ENCODE measurements at regions not wholly inside any gene's neighbourhood (a gene's known extent, or its start where the extent isn't known, plus 50 kb on each side); places are given as distances from the start of the nearest gene placed in this dataset.

- no peaks in the 10 kb centered on the region for H3K36me3 ChIP-seq
- no peaks in the 10 kb centered on the region for H4K20me1 ChIP-seq (ENCODE audit: low read depth)
- no peak overlapping the region for H2AFZ ChIP-seq (replicated peaks)
- no peak overlapping the region for H3K9ac ChIP-seq
- H3K4me2 ChIP-seq: no peak overlapping the region
- TF ChIP-seq CTCF (IDR thresholded peaks at IDR 0.05) (no peak), EZH2 (IDR thresholded peaks at IDR 0.05) (no peak)
- Mint-ChIP-seq H3K27me3 (ENCODE audit: insufficient read depth, low read depth) (no peaks in the 10 kb centered on the region), H3K36me3 (no peaks in the 10 kb centered on the region), H3K27ac (no peak overlapping the region), H3K9me3 (no peaks in the 10 kb centered on the region), H3K4me1 (peaks cover 8% of the 10 kb centered on the region), H3K4me3 (no peak overlapping the region)
- H3K4me1 ChIP-seq: no peaks in the 10 kb centered on the region
- H3F3A ChIP-seq (ENCODE audit: low read depth): no peaks in the 10 kb centered on the region
- no peak overlapping the region for H3K27ac ChIP-seq
- no peaks in the 10 kb centered on the region for H3K9me3 ChIP-seq (ENCODE audit: low read depth)
- H3K79me2 ChIP-seq (ENCODE audit: low read depth): no peaks in the 10 kb centered on the region
- H3K27me3 ChIP-seq: no peaks in the 10 kb centered on the region
- no peak overlapping the region for H3K4me3 ChIP-seq
- DNase-seq (ENCODE audit: low spot score): no peak
Measured at GRCh38 chr1:194919146-194919545, 1689.1 kb downstream of the KCNT2 start.

DNA sequence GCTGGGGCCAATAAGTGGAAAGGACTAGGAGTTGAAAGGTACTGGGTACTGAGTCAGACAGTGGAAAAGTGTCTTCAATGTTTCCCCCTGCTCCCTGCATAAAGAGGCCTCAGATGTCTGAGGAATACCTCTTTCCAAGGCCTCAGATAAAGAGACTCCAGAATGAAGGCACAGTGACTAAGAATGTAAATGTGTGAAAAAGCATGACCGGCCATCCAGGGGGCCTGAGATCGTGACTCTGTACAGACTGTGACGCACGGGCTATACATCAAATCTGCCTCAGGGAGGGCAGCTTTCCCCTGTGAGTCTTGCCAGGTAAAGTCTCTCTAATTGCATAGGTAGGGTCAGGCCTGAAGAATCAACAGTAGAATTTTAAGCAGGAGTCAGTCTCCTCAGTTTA lies 1690.5 kb downstream of the KCNT2 start:
- H3K27ac ChIP-seq: no peak overlapping the region
- no peaks in the 10 kb centered on the region for H3K9me3 Mint-ChIP-seq

GRCh38 chr1:194908643-194909042 lies 1699.6 kb downstream of the KCNT2 start:
- Histone ChIP-seq H3K9ac (no peak overlapping the region), H3K79me2 (ENCODE audit: low read depth) (no peaks in the 10 kb centered on the region), H3K27me3 (no peaks in the 10 kb centered on the region), H3K9me3 (ENCODE audit: low read depth) (no peaks in the 10 kb centered on the region), H3F3A (ENCODE audit: low read depth) (no peaks in the 10 kb centered on the region), H3K4me1 (no peaks in the 10 kb centered on the region), H2AFZ (replicated peaks) (no peak overlapping the region), H3K27ac (no peak overlapping the region), H3K36me3 (no peaks in the 10 kb centered on the region), H4K20me1 (ENCODE audit: low read depth) (no peaks in the 10 kb centered on the region), H3K4me2 (no peak overlapping the region), H3K4me3 (no peak overlapping the region)
- Mint-ChIP-seq H3K27ac (no peak overlapping the region), H3K9me3 (no peaks in the 10 kb centered on the region), H3K4me1 (no peaks in the 10 kb centered on the region), H3K36me3 (no peaks in the 10 kb centered on the region), H3K4me3 (no peak overlapping the region), H3K27me3 (ENCODE audit: insufficient read depth, low read depth) (no peaks in the 10 kb centered on the region)
- no peak for TF ChIP-seq CTCF (IDR thresholded peaks at IDR 0.05)
- no peak for TF ChIP-seq EZH2 (IDR thresholded peaks at IDR 0.05)
- no peak for TF ChIP-seq EZH2phosphoT487 (IDR thresholded peaks at IDR 0.05)
- no peak for DNase-seq (ENCODE audit: low spot score)

More for the DNA sequence above, 1690.5 kb downstream of the KCNT2 start:
- Histone ChIP-seq H3K4me2 (no peak overlapping the region), H3K4me3 (no peak overlapping the region), H3F3A (ENCODE audit: low read depth) (no peaks in the 10 kb centered on the region), H3K9me3 (ENCODE audit: low read depth) (no peaks in the 10 kb centered on the region), H3K4me1 (no peaks in the 10 kb centered on the region), H3K9ac (no peak overlapping the region), H2AFZ (replicated peaks) (no peak overlapping the region), H3K79me2 (ENCODE audit: low read depth) (no peaks in the 10 kb centered on the region), H3K27me3 (no peaks in the 10 kb centered on the region), H3K36me3 (no peaks in the 10 kb centered on the region), H4K20me1 (ENCODE audit: low read depth) (no peaks in the 10 kb centered on the region)
- Mint-ChIP-seq H3K27ac (no peak overlapping the region), H3K4me1 (peaks cover 8% of the 10 kb centered on the region), H3K4me3 (no peak overlapping the region), H3K36me3 (no peaks in the 10 kb centered on the region), H3K27me3 (ENCODE audit: insufficient read depth, low read depth) (no peaks in the 10 kb centered on the region)
- TF ChIP-seq EZH2phosphoT487 (IDR thresholded peaks at IDR 0.05): no peak
- TF ChIP-seq CTCF (IDR thresholded peaks at IDR 0.05): no peak
- no peak for TF ChIP-seq EZH2 (IDR thresholded peaks at IDR 0.05)
- DNase-seq (ENCODE audit: low spot score): no peak

- H3K4me1 ChIP-seq: no peaks in the 10 kb centered on the region
- no peak overlapping the region for H3K9ac ChIP-seq
- H3K4me3 ChIP-seq: no peak overlapping the region
- Mint-ChIP-seq H3K27me3 (ENCODE audit: insufficient read depth, low read depth) (no peaks in the 10 kb centered on the region), H3K36me3 (no peaks in the 10 kb centered on the region), H3K27ac (no peak overlapping the region), H3K4me3 (no peak overlapping the region), H3K4me1 (no peaks in the 10 kb centered on the region), H3K9me3 (no peaks in the 10 kb centered on the region)
- TF ChIP-seq EZH2phosphoT487 (IDR thresholded peaks at IDR 0.05) (no peak), CTCF (IDR thresholded peaks at IDR 0.05) (no peak), EZH2 (IDR thresholded peaks at IDR 0.05) (no peak)
- H3K9me3 ChIP-seq (ENCODE audit: low read depth): no peaks in the 10 kb centered on the region
- no peaks in the 10 kb centered on the region for H3K36me3 ChIP-seq
- no peaks in the 10 kb centered on the region for H3K27me3 ChIP-seq
- no peaks in the 10 kb centered on the region for H4K20me1 ChIP-seq (ENCODE audit: low read depth)
- no peak overlapping the region for H3K27ac ChIP-seq
- no peaks in the 10 kb centered on the region for H3K79me2 ChIP-seq (ENCODE audit: low read depth)
- no peaks in the 10 kb centered on the region for H3F3A ChIP-seq (ENCODE audit: low read depth)
- no peak for DNase-seq (ENCODE audit: low spot score)
- no peak overlapping the region for H2AFZ ChIP-seq (replicated peaks)
- H3K4me2 ChIP-seq: no peak overlapping the region
Measured at GRCh38 chr1:194903524-194903923, 1704.7 kb downstream of the KCNT2 start.

All from neural progenitor cell (in vitro differentiated cells).